ENCODE measurements at regions not wholly inside any gene's neighbourhood (a gene's known extent, or its start where the extent isn't known, plus 50 kb on each side); places are given as distances from the start of the nearest gene placed in this dataset.

DNA sequence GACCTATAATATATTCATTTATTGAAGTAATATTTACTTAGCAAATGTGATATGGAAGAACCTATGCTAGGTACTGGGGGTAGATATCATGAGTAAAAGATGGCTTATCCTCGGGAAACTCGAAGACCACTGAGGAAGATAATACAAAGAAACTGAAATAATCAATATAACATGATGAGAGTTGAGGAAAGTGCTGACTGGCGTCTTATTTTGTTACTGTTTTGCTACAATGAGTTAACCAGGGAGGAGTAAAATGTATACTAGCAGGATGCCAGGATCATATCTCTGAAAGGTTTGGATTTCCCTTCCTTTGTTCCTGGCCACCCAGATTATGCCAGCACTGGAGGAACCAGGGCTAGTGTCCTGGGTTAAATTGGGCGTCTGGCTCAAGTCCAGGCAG is 111.7 kb upstream of the SPATS2L start:
- TF ChIP-seq, protein P1, sequence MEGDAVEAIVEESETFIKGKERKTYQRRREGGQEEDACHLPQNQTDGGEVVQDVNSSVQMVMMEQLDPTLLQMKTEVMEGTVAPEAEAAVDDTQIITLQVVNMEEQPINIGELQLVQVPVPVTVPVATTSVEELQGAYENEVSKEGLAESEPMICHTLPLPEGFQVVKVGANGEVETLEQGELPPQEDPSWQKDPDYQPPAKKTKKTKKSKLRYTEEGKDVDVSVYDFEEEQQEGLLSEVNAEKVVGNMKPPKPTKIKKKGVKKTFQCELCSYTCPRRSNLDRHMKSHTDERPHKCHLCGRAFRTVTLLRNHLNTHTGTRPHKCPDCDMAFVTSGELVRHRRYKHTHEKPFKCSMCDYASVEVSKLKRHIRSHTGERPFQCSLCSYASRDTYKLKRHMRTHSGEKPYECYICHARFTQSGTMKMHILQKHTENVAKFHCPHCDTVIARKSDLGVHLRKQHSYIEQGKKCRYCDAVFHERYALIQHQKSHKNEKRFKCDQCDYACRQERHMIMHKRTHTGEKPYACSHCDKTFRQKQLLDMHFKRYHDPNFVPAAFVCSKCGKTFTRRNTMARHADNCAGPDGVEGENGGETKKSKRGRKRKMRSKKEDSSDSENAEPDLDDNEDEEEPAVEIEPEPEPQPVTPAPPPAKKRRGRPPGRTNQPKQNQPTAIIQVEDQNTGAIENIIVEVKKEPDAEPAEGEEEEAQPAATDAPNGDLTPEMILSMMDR (IDR thresholded peaks at IDR 0.05) = no peak
- TF ChIP-seq TCF7L2 (IDR thresholded peaks at IDR 0.05; ENCODE audit: low read depth, low read length) = no peak
